Pons (tissue), 1 donor: ENCODE measurements at regions not wholly inside any gene's neighbourhood (a gene's known extent, or its start where the extent isn't known, plus 50 kb on each side); places are given as distances from the start of the nearest gene placed in this dataset.

ENCODE experiments used
- DNase-seq: peaks from one replicate; pipeline ENCODE4 v3.0.0-alpha.2; 2016; ENCODE audit warnings: low spot score

GRCh38 chr3:168154089-168154488 lies 58.4 kb upstream of the GOLIM4 start:
- DNase-seq, result no peak

GRCh38 chr3:168152149-168152548 lies 56.4 kb upstream of the GOLIM4 start:
- DNase-seq, result no peak
